GM21786 (cell line): ENCODE measurements at regions not wholly inside any gene's neighbourhood (a gene's known extent, or its start where the extent isn't known, plus 50 kb on each side); places are given as distances from the start of the nearest gene placed in this dataset.
"Not testable (repeated sequence)": the region's sequence is repeated elsewhere in the genome, so short reads cannot be mapped to it uniquely, and the experiment has no call there.

Source experiments
- ATAC-seq: cut with Tn5 transposase; IDR thresholded peaks from one replicate; pipeline ENCODE4 v1.9.1; 2021; ENCODE audit not compliant: unreplicated experiment

DNA sequence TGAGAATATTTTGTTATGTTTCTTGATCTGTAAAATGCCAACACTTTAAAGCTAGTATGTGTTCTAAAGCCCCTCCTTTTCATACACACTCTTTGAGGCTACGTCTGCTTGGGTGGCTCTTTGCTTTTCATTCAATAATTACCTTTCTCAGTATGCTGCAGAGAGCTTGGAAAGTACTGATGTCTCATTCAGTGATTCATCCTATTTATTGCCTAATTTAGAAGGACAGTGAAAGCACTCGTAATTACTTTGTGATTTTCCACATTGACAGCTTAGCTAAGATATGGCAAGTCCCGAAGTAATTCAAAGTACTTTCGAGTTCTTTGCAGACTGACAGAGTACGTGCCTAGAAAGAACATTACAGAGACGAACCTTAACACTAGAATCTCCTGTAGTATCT, 57.2 kb downstream of the BMP15 start:
- ATAC-seq, result no peak

- not testable (repeated sequence) for ATAC-seq
Measured at GRCh38 chrX:50968871-50969635, 58.5 kb downstream of the BMP15 start.

- peak; percentile 56 for ATAC-seq
Measured at GRCh38 chrX:50971395-50971794, 60.9 kb downstream of the BMP15 start.

- no peak for ATAC-seq
Measured at GRCh38 chrX:50973199-50973598, 62.7 kb downstream of the BMP15 start.

- no peak for ATAC-seq
Measured at GRCh38 chrX:50978920-50979682, 68.6 kb downstream of the BMP15 start.

DNA sequence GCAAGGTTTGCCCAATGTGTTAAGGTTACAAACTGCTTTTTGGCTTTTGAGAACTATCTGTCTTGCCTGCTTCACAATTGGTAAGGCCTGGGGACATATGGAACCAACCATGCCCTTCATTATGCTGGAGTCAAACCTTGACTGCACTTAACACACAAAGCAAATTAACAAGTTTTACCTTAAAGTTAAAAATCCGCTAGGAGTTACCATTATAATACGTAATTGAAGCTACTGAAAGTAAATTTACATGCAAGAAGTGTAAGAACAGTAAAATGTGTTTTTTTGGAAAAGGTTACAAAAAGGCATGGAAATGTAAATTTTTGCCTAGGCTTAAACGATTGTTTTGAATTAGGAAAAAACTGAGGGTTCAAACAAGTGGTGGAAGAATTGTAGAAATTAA, 69.7 kb downstream of the BMP15 start:
- no peak for ATAC-seq

- peak; percentile 53 for ATAC-seq
Measured at GRCh38 chrX:50988649-50989048, 78.1 kb downstream of the BMP15 start.

GRCh38 chrX:50996930-50997329, 86.4 kb downstream of the BMP15 start:
- no peak for ATAC-seq

- not testable (repeated sequence) for ATAC-seq
Measured at GRCh38 chrX:51000384-51000783, 89.8 kb downstream of the BMP15 start.

DNA sequence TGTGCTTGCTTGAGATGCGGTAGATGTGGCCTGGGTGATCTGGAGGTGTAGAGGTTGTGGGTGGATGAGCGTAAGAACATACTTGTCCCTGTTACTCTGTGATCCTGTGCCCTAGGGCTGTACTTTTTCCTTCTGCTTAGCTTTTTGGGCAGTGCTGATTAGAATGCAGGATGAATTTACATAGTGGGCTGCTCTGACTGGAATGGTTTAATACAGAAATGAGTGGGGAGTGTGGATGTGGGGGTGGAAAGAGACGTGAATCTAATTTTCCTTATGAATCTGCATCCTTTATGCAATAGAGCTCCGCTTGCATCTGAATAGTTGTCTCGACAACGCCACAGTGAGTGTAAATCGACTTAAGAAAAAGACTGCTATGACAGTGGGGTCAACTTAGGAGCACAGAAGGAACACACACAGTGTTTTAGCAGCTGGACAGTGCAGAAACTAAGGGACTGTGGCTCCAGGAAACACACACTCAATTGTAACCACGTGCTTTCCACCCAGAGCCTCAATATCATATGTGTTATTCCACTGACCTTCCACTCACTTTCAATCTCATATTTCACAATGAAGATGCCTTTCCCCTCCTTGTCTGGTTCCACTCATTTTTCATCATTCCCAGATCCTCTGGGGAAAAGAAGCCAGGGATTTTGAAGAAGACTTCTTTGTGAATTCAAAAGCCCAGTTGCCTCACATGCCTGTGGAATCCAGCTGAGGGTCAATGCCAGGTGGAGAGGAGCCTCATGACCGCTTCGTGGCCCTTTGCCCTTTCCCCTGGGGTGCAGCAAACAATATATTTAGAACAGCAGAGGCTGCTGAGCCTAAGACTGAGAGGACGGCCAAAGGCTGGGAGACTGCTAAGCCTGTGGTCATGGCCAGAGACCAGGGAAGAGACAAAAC, 91.4 kb downstream of the BMP15 start:
- ATAC-seq, result not testable (repeated sequence)

DNA sequence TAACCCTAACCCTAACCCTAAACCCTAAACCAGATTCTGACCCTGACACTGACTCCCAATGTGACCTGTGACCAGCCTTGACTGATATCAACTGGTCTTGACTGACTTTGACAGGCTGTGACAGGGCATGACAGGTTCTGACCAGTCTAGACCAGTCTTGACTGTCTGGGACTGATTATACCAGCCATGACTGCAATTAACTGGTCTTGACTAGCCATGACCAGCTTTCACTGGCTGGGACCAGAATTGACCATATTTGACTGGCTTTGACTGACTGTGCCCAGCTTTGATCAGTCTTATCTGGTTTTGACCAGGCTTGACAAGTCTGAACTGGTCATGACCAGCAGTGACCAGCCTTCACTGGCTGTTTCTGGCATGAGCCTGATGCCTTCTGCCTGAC, 95.5 kb downstream of the BMP15 start:
- ATAC-seq, result no peak

DNA sequence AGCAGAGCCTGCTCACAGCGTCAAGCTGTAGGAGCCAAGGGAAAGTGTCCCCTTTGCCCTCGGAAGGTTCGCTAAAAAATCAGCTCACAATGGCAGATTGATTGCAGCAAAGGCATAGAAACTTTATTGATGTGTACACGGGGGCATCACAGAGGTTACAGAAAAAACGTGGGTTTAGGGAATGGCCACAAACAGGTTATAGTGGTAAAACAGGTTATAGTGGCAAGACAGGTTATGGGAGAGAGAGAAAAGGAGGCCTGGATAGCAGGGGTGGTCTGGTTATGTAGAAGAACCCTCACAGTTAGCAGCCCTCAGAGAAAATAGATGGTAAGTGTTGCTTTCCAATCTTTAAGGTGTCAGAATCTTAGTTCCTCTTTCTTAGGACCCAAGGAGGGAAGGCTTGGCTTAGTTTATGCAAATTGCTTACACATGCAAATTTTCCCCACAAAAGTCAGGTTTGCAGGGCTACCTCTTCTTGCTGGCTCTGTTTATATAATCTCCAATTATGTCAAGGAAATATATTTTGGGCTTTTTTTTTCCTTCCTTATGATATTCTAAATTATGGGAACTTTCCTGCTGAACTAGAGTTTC, 113.7 kb downstream of the BMP15 start:
- peak; percentile 89 for ATAC-seq

DNA sequence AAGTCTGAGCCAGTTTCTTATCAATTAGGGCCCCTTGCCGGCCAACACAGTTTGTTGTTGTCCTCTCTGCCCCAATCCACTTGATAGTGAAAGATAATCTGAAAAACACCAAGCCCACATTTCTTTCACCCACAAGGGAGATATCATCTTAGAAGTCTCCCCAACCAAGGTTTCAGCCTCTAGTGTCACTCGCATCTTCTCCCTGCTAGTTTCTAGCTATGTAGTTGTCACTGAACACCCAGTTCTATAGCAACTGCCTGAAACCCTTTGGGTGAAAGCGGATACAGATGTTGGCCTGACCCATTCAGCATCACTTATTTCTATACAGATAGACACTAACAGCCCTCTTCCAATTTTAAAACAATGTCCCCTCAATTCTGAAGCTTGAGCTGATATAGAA, 116.3 kb downstream of the BMP15 start:
- no peak for ATAC-seq

GRCh38 chrX:51035746-51036145, 125.2 kb downstream of the BMP15 start:
- ATAC-seq, result no peak

DNA sequence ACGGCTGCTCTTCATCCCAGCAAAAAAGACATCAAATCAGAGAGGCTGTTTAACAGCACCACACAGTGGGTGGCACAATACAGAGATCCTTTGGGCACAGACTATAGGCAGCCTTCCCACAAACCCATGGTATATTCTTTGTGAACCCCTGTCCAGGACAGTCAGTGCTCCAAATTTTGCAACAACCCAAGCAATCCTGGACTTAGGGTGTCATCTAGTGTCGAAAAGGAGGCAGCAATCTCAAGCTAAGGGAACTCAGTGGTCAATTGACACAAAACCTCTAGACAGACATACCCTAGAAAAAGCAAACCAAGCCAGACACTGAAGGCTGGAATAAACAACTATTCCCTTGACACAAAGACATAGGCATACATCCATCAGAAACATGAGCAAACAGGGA, 137.4 kb downstream of the BMP15 start:
- ATAC-seq, result no peak

DNA sequence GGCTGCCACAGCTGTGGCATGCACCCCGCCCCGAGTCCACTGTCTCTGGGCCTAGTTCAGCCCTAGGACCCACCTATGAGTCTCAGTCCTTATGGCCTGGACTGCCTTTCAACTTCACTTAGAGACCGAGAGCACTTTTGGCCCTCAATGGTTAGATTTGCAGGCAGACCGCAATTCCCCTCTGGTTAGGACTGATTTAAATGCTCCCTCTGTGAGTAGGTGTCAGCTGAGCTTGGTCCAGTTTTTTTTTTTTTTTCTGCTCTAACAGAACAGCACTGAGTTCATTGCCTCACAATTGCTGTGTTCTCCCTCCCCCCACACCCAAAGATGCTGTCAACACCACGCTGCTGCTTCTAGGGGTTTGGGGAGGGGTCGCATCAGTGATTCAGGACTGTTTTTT, 143.2 kb downstream of the BMP15 start:
- ATAC-seq, result no peak

GRCh38 chrX:51098046-51098445, 187.5 kb downstream of the BMP15 start:
- no peak for ATAC-seq

DNA sequence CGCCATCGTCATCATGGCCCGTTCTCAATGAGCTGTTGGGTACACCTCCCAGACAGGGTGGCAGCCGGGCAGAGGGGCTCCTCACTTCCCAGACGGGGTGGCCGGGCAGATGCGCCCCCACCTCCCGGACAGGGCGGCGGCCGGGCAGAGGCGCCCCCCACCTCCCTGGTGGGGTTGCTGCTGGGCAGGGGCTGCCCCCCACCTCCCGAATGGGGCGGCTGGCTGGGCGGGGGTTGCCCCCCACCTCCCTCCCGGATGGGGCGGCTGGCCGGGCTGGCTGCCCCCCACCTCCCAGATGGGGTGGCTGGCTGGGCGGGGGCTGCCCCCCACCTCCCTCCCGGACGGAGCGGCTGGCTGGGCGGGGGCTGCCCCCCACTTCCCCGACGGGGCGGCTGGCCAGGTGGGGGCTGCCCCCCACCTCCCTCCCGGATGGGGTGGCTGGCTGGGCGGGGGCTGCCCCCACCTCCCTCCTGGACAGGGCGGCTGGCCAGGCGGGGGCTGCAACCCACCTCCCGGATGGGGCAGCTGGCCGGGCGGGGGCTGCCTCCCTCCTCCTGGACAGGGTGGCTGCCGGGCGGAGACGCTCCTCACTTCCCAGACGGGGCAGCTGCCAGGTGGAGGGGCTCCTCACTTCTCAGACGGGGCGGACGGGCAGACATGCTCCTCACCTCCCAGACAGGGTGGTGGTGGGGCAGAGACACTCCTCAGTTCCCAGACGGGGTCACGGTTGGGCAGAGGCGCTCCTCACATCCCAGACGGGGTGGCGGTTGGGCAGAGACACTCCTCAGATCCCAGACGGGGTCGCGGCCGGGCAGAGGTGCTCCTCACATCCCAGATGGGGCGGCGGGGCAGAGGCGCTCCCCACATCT, 208.8 kb downstream of the BMP15 start:
- ATAC-seq, result not testable (repeated sequence)

GRCh38 chrX:51125743-51126142, 206.9 kb upstream of the NUDT10 start:
- ATAC-seq, result not testable (repeated sequence)

GRCh38 chrX:51144828-51145442, 187.7 kb upstream of the NUDT10 start:
- peak; percentile 71 for ATAC-seq
